LoVo (cell line): ENCODE measurements at regions not wholly inside any gene's neighbourhood (a gene's known extent, or its start where the extent isn't known, plus 50 kb on each side); places are given as distances from the start of the nearest gene placed in this dataset.

ENCODE experiments used
- DNase-seq: peaks from one replicate; pipeline ENCODE4 v3.0.0-alpha.2; 2016; ENCODE audit warnings: low spot score

- no peak for DNase-seq
Observed at GRCh38 chrX:5536261-5536660, 692.4 kb downstream of the NLGN4X start.

- no peak for DNase-seq
Observed at GRCh38 chrX:5528057-5528456, 700.6 kb downstream of the NLGN4X start.

- no peak for DNase-seq
Observed at GRCh38 chrX:5526191-5526590, 702.5 kb downstream of the NLGN4X start.

- DNase-seq: no peak
Observed at GRCh38 chrX:5490786-5491563, 737.7 kb downstream of the NLGN4X start.

GRCh38 chrX:5474282-5474681, 754.4 kb downstream of the NLGN4X start:
- DNase-seq: peak; percentile 0

GRCh38 chrX:5458300-5458842, 770.3 kb downstream of the NLGN4X start:
- DNase-seq: no peak

GRCh38 chrX:5449323-5449722, 779.3 kb downstream of the NLGN4X start:
- DNase-seq: no peak

- DNase-seq: no peak
Observed at GRCh38 chrX:5431823-5432222, 796.8 kb downstream of the NLGN4X start.

- DNase-seq: no peak
Observed at GRCh38 chrX:5425119-5425518, 803.5 kb downstream of the NLGN4X start.

- DNase-seq: no peak
Observed at GRCh38 chrX:5417381-5417780, 811.3 kb downstream of the NLGN4X start.

- no peak for DNase-seq
Observed at GRCh38 chrX:5415738-5416137, 812.9 kb downstream of the NLGN4X start.

GRCh38 chrX:5409106-5409505, 819.6 kb downstream of the NLGN4X start:
- no peak for DNase-seq

GRCh38 chrX:5402461-5402860, 826.2 kb downstream of the NLGN4X start:
- DNase-seq: no peak

- no peak for DNase-seq
Observed at GRCh38 chrX:5399403-5399802, 829.3 kb downstream of the NLGN4X start.

- no peak for DNase-seq
Observed at GRCh38 chrX:5397409-5397808, 831.3 kb downstream of the NLGN4X start.

GRCh38 chrX:5390376-5390775, 838.3 kb downstream of the NLGN4X start:
- no peak for DNase-seq

- DNase-seq: no peak
Observed at GRCh38 chrX:5388087-5388486, 840.6 kb downstream of the NLGN4X start.

GRCh38 chrX:5380426-5380825, 848.2 kb downstream of the NLGN4X start:
- DNase-seq: no peak

- DNase-seq: no peak
Observed at GRCh38 chrX:5341902-5342301, 886.8 kb downstream of the NLGN4X start.

- DNase-seq: no peak
Observed at GRCh38 chrX:5337160-5337559, 891.5 kb downstream of the NLGN4X start.

- no peak for DNase-seq
Observed at GRCh38 chrX:5324546-5324945, 904.1 kb downstream of the NLGN4X start.

GRCh38 chrX:5314148-5314547, 914.5 kb downstream of the NLGN4X start:
- no peak for DNase-seq

GRCh38 chrX:5307416-5307815, 921.3 kb downstream of the NLGN4X start:
- DNase-seq: no peak

GRCh38 chrX:5306654-5307121, 922.0 kb downstream of the NLGN4X start:
- no peak for DNase-seq
